ENCODE measurements at regions not wholly inside any gene's neighbourhood (a gene's known extent, or its start where the extent isn't known, plus 50 kb on each side); places are given as distances from the start of the nearest gene placed in this dataset.
"Not testable (repeated sequence)": the region's sequence is repeated elsewhere in the genome, so short reads cannot be mapped to it uniquely, and the experiment has no call there.

DNA sequence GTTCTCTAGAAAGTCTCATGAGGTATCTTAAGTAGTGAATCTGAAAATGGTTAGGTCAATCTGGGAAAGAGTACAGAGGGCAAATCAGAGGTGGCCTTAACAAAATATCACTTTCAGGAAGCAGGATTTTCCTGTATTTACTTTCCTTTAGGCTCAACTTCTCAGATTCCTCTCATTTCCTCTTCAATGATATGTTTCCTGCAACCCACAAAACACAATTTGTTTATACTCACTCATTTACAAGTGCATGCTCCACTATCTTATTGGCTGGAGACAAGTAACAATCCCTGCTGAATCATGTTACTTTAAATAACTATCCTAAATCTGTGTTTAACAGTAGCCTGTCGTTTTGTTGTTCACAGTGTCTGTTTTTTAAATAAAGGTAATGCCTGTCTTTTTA lies 228.1 kb downstream of the DSC3 start:
- DNase-seq: no peak

DNA sequence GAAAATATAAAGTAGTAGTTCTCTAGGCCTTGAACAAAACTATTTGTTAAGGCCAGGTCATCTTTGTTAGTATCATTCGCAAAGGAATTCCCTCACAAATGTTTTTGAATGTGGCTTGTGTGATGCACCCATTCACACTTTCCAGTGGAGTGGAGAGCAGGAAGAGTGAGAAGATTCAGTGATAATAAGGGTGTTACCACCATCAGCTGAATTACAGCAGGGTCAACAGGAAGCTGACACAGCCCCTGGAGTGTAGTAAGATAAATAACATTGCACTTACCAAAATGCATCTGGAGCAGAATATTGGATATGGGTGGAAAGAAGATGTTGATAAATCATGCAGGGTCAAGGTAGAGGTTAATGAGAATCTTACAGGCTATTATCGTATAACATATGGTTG lies 231.0 kb downstream of the DSC3 start:
- no peak for DNase-seq

DNA sequence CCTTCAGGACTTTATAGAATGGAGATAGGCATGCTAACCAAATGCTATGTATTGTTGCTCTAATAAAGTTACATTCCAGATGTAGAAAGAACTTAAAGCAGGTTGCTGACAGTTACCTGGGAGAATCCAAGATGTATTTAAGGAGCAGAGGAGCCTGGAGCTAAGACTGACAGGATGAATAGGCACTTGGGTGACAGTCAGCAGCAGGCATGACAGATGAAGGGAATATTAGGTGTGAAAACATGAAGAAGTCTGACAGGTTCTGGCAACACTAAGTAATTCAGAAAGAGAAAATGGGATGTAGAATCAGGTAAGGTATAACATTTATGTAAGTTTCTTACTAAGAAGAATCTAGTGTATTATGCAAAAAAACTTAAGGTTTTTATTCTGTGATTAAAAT lies 232.0 kb downstream of the DSC3 start:
- no peak for DNase-seq

DNA sequence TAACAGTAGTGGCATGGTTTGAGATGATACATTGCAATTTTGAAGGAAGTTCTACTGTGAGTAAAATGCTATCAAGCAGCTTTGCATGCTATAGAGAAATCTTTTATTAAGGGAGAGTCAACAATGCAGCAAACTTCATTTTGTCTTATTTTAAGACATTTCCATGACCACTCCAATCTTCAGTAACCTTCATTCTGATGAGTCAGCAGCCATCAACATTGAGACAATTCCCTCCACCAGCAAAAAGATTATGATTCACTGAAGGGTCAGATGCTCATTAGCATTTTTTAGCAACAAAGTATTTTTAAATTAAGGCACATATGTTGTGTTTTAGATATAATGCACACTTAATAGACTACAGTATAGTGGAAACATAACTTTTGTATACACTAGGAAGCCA lies 235.7 kb downstream of the DSC3 start:
- DNase-seq: no peak

- DNase-seq: no peak
Observed at GRCh38 chr18:30800800-30801199, 241.7 kb downstream of the DSC3 start.

DNA sequence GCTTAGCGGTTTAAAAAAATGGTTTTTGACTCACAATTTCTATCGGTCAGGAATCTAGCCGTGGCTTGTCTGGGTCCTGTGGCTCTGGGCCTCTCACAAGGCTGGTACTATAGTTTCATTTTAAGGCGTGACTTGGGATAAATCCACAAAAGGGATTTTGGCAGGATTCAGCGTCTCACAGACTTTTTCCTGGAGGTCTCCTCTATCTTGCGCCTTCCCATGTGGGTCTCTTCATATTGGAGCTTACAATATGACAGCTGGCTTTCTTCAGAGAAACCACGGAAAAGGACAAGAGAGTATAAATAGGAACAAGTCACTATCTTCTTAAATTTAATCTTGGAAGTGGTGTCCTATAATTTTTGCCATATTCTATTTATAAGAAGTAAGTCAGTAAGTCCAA lies 250.5 kb downstream of the DSC3 start:
- DNase-seq: no peak

DNA sequence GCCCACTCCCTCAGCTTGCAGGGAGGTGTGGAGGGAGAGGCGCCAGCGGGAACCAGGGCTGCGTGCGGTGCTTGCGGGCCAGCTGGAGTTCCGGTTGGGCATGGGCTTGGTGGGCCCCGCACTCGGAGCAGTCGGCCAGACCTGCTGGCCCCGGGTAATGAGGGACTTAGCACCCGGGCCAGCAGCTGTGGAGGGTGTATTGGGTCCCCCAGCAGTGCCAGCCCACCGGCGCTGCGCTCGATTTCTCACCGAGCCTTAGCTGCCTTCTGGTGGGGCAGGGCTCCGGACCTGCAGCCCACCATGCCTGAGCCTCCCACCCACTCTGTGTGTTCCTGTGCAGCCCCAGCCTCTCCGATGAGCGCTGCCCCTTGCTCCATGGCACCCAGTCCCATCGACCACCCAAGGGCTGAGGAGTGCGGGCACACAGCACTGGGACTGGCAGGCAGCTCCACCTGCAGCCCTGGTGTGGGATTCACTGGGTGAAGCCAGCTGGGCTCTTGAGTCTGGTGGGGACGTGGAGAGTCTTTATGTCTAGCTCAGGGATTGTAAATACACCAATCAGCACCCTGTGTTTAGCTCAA lies 254.0 kb downstream of the DSC3 start:
- DNase-seq: not testable (repeated sequence)

DNA sequence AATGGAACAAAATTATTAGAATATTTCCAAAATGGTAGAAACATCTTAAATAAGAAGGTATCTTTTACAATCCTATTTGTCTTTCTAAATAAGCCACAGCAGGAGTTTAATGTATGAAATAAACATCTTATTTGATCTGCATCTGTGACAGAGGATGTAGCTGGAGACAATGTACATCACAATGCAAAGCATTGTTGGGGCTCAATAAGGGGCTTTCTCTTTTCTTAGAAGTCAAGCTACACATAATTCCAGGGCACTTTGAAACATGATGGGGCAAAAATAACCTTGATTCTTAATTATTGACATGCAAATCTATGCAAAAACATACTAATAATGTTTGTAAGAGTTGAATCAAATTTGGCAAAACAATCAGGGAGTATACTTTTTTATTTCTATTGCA lies 255.1 kb downstream of the DSC3 start:
- no peak for DNase-seq

DNA sequence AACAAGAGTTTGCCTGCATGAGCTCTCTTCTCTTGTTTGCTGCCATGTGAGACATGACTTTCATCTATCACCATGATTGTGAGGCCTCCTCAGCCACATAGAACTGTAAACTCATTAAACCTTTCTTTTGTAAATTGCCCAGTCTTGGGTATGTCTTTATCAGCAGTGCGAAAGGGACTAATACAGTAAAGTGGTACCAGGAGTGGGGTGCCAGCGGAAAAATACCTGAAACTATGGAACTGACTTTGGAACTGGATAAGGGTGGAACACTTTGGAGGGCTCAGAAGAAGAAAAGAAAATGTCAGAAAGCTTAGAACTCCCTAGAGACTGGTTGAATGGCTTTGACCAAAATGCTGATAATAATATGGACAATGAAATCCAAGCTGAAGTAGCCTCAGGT lies 260.9 kb downstream of the DSC3 start:
- no peak for DNase-seq

DNA sequence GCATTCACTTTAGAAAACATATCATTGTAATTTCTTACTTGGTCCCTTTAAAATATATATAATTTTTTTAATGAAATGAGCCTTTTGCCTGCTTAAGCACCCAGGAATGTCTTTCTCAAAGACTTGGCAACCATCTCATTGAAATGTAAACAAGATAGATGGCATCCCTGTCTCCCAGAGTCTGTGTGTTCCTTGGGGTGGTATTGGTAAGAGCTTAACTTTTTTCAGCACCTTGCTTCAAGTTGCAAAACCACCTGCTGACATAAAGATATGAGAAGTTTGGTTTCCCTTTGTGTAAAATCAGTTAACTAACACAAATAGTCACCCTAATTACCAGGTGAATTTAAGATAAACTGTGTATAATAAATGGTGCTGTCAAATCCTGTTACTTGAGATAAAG lies 266.9 kb downstream of the DSC3 start:
- DNase-seq: no peak

DNA sequence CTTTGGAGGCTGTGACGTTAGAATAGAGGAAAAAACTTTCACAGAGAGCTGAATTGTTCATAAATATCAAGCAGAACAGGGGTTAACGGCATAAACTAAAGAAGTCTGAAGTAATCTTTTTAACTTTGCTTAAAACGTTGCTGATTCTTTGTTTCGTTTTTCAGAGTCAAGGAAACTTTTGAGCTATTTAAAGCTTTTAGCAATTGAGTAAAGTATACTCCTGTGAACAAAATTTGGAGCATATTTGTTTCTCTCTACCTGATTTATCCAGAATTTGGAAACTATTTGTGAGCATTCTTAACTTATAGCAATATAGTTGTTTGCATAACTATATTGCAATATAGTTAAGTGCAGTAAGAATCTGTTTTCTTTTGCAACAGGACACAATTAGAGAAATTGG lies 270.4 kb downstream of the DSC3 start:
- DNase-seq: not testable (repeated sequence)

DNA sequence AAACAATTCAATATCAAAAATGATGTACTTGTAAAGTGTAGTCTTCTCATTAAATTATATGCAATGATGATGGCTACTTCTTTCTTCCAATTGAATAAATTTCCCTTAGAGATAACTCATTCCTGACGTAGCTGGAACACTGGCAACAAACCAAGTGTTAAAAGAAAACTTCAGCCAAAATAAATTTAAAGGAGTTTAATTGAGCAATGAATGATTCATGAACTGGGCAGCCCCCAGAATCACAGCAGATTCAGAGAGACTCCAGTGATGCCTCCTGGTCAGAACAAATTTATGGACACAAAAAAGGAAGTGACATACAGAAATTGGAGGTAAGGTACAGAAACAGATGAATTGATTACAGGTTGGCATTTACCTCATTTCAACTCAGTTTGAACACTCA lies 276.5 kb downstream of the DSC3 start:
- DNase-seq: no peak

- DNase-seq: no peak
Observed at GRCh38 chr18:30765247-30765646, 277.3 kb downstream of the DSC3 start.

DNA sequence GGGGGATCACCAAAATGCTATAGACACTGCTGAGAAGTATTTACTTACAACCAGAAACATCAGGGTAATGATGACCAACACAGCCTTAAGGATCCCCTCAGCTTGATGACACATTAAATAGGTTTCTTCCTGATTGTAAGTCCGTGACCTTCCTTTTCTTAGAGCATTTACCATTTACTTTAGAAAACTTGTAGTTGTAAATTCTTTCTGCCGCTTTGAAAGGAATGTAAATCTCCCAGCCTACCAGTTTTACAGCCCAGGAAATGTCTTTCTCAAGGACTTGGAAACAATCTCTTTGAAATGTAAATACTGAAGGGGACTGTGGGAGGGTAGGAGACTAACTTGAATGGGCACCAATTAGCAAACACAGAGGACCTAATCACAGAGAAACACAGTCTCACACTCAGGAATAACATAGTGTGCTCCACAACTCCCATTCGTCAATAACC lies 278.6 kb downstream of the DSC3 start:
- no peak for DNase-seq

- no peak for DNase-seq
Observed at GRCh38 chr18:30754846-30755245, 287.7 kb downstream of the DSC3 start.

GRCh38 chr18:30748541-30748940 lies 294.0 kb downstream of the DSC3 start:
- DNase-seq: no peak

GRCh38 chr18:30746224-30746623 lies 296.3 kb downstream of the DSC3 start:
- no peak for DNase-seq

DNA sequence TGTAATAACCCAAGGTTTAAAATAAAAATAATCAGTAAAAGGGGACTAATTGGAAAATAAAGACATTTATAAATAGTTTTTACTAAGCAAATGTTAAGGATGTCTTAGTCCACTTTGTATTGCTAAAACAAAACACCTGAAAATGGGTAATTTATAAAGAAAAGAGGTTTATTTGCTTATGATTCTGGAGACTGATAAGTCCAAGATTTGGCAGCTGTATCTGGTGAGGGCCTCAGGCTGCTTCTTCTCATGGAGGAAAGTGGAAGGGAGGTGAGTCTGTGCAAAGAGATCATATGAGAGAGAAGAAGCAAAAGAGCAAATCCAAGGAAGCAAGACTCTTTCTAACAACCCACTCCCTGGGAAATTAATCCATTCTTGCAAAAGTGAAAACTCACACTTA lies 299.5 kb downstream of the DSC3 start:
- no peak for DNase-seq

GRCh38 chr18:30730915-30731314 lies 311.6 kb downstream of the DSC3 start:
- DNase-seq: no peak

DNA sequence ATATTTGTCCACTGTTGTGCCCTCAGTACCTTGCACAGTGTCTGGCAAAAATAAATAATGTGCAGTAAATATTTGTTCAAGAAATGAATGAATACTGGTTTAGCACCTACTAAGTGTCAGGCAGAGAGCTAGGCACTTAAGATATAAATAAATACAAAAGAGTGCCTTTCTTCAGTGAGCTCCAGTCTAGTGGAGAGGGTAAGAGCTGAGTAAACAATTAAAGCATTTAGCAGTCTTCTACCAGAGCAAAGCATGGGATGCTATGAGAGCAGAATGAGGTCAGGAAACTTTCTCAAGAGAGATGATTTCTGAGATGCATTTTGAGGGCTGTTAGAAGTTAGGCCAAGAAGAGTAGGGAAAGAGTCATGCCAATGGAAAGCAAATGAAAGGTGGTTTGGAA lies 314.7 kb downstream of the DSC3 start:
- DNase-seq: no peak

DNA sequence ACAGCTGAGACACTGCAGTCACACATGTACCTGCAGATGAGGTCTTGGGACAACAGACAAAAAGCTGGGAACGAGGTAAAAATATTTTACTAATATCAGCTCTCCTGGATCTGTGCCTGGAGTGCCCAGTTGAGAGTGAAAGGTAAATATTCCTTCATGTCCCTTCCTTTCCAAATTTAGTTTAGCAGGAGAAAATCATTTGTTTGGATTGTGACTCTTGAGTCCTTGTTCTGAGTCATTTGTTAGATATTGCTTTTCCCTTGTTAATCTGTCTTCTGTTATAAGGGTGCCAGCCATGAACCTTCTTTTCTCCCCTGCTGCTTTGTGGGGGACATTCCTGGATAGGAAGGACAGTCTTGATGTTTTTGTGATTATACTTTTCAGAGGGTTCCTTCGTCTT lies 329.2 kb downstream of the DSC3 start:
- DNase-seq: no peak

DNA sequence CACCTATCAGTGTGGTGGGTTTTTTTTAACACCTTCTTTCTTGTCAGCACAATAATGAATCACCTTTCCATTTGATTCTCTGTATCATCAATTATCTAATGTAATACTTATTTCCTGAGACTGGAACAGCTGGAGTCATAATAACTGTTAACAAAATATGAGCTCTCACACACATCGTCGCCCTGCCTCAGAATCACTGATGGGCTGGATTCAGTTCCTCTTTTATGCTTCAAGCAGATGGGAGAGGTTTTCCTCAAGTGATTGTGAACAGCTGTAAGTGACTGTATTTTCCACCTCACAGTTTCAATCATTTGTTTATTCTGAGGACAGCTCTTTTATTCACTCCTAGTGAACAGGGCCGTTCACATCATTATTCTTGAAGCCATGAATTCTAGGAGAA lies 330.2 kb downstream of the DSC3 start:
- DNase-seq: no peak

GRCh38 chr18:30709595-30709994 lies 332.9 kb downstream of the DSC3 start:
- DNase-seq: no peak

DNA sequence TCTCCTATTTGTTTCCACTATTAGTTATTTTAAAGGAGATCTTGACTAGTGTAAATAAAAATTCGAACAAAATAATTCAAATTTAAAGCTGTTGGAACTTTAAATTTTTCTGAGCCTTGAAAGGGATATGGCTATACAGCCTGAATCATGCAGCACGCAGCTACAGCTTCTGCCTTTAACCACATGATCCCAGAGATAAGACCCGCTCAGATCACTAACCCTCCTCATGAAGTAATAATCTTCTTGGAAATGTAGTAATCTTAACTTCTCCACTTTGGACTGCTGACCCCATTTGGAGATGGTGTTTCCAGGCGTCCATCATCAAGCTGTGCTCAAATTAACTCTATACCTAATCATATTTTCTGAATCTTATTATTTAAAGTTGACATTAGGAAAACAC lies 336.6 kb downstream of the DSC3 start:
- DNase-seq: no peak

GRCh38 chr18:30698571-30698970 lies 344.0 kb downstream of the DSC3 start:
- no peak for DNase-seq

DNA sequence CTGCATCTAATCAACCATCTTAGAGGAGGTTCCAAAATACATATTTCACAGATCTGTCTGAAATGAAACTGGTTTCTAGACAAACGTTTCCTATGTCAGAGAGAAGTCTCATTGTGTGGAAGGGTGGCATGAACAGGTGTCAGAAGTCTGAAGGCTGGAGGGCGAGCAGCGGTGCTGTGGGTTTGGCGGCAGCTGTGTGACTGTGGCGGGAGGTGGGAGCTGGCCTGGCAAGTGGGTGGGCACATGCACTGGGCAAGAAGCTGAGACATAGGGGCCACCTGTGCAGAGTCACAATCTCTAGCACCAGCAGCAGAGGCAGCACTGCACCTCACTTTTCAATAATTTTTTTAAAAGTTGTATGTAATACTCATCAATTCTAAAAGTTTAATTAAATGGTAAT lies 346.3 kb downstream of the DSC3 start:
- DNase-seq: no peak
